ENCODE measurements at regions not wholly inside any gene's neighbourhood (a gene's known extent, or its start where the extent isn't known, plus 50 kb on each side); places are given as distances from the start of the nearest gene placed in this dataset.

DNA sequence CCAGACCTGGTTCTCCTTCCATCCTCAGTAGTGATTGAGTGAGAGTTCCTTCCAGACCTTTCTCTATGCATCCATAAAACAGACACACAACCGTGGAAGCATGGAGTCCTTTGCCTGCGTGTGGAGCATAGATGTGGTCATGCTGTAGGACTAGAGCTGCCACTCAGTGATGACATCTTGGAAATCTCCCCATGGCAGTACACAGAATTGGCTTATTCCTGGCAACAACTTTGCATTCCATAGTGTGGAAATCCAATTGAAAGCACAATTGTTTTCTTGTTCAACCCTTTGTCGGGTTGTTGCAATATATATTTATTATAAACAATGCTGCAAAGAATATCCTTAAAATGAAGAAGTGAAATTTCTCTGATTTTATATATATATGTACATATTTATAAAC is 547.8 kb downstream of the CDH26 start:
- H3K36me3 ChIP-seq (ENCODE audit: insufficient read depth, low read length), result no peaks in the 10 kb centered on the region
- H3K4me1 Mint-ChIP-seq, result no peaks in the 10 kb centered on the region
- CTCF ChIA-PET, result no interaction called here
- H3K4me3 Mint-ChIP-seq, result no peak overlapping the region
- H3K36me3 Mint-ChIP-seq, result no peaks in the 10 kb centered on the region
- H3K27ac Mint-ChIP-seq, result no peak overlapping the region
- no peaks in the 10 kb centered on the region for H3K4me1 ChIP-seq (ENCODE audit: insufficient read depth, low read length)
- peaks cover 2 to 5% of the 10 kb centered on the region in 2 donors for H3K27me3 Mint-ChIP-seq
- POLR2A ChIA-PET, result no interaction called here
- DNase-seq, result no peak
- H3K4me3 ChIP-seq (ENCODE audit: low read length), result no peak overlapping the region
- no peak overlapping the region for H3K27ac ChIP-seq (ENCODE audit: low read depth, low read length)
- no peaks in the 10 kb centered on the region for H3K27me3 ChIP-seq (ENCODE audit: insufficient read depth, low read length, poor library complexity, severe bottlenecking)
- no peaks in the 10 kb centered on the region for H3K9me3 ChIP-seq (ENCODE audit: low read length)
- H3K9me3 Mint-ChIP-seq, result peaks cover 0 to 1% (median 0%) of the 10 kb centered on the region in 5 donors

- Histone ChIP-seq H3K9me3 (ENCODE audit: low read length) (no peaks in the 10 kb centered on the region), H3K27ac (ENCODE audit: low read depth, low read length) (no peak overlapping the region), H3K27me3 (ENCODE audit: insufficient read depth, low read length, poor library complexity, severe bottlenecking) (no peaks in the 10 kb centered on the region), H3K36me3 (ENCODE audit: insufficient read depth, low read length) (no peaks in the 10 kb centered on the region), H3K4me1 (ENCODE audit: insufficient read depth, low read length) (no peaks in the 10 kb centered on the region), H3K4me3 (ENCODE audit: low read length) (no peak overlapping the region)
- H3K27me3 Mint-ChIP-seq, result peaks cover 2 to 5% of the 10 kb centered on the region in 2 donors
- H3K4me3 Mint-ChIP-seq, result no peak overlapping the region
- no peaks in the 10 kb centered on the region for H3K9me3 Mint-ChIP-seq
- no peaks in the 10 kb centered on the region for H3K4me1 Mint-ChIP-seq
- no peak overlapping the region for H3K27ac Mint-ChIP-seq
- H3K36me3 Mint-ChIP-seq, result no peaks in the 10 kb centered on the region
- POLR2A ChIA-PET, result no interaction called here
- no peak for DNase-seq
- CTCF ChIA-PET, result no interaction called here
Observed at GRCh38 chr20:60507087-60507694, 549.0 kb downstream of the CDH26 start.

GRCh38 chr20:60509407-60509806 is 551.2 kb downstream of the CDH26 start:
- Histone ChIP-seq H3K36me3 (ENCODE audit: insufficient read depth, low read length) (no peaks in the 10 kb centered on the region), H3K4me3 (ENCODE audit: low read length) (no peak overlapping the region), H3K27me3 (ENCODE audit: insufficient read depth, low read length, poor library complexity, severe bottlenecking) (no peaks in the 10 kb centered on the region), H3K9me3 (ENCODE audit: low read length) (no peaks in the 10 kb centered on the region), H3K4me1 (ENCODE audit: insufficient read depth, low read length) (no peaks in the 10 kb centered on the region), H3K27ac (ENCODE audit: low read depth, low read length) (no peak overlapping the region)
- Mint-ChIP-seq H3K4me1 (no peaks in the 10 kb centered on the region), H3K4me3 (no peak overlapping the region), H3K36me3 (no peaks in the 10 kb centered on the region), H3K27ac (no peak overlapping the region), H3K27me3 (peaks cover 0 to 8% of the 10 kb centered on the region in 2 donors), H3K9me3 (peaks cover 0 to 2% (median 0%) of the 10 kb centered on the region in 5 donors)
- CTCF ChIA-PET, result no interaction called here
- no peak for DNase-seq
- POLR2A ChIA-PET, result no interaction called here

DNA sequence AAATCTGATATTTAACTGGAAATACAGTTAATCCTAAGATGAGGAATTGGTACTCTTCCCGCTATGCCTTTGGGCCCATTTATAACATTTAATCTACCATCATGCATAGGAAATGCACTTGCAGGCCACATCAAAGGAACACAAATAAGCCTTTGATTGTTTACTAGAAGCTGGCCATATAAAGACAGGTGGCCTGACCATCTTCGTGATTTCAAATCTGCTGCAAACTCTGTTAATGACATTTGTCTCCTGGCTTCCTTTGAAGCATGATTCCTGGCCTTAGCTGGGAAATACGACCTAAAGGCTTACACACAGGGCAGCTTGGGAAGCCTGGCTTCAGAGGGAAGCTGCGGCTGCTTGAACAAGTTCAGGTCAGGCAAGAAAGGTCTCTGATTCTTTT is 552.1 kb downstream of the CDH26 start:
- peaks cover 0 to 5% of the 10 kb centered on the region in 2 donors for H3K27me3 Mint-ChIP-seq
- H3K36me3 ChIP-seq (ENCODE audit: insufficient read depth, low read length), result no peaks in the 10 kb centered on the region
- no peak overlapping the region for H3K27ac ChIP-seq (ENCODE audit: low read depth, low read length)
- H3K4me1 Mint-ChIP-seq, result no peaks in the 10 kb centered on the region
- no peaks in the 10 kb centered on the region for H3K36me3 Mint-ChIP-seq
- POLR2A ChIA-PET, result no interaction called here
- no peaks in the 10 kb centered on the region for H3K4me1 ChIP-seq (ENCODE audit: insufficient read depth, low read length)
- peaks cover 0 to 2% (median 0%) of the 10 kb centered on the region in 5 donors for H3K9me3 Mint-ChIP-seq
- CTCF ChIA-PET, result no interaction called here
- no peak overlapping the region for H3K4me3 ChIP-seq (ENCODE audit: low read length)
- H3K27me3 ChIP-seq (ENCODE audit: insufficient read depth, low read length, poor library complexity, severe bottlenecking), result no peaks in the 10 kb centered on the region
- no peak overlapping the region for H3K4me3 Mint-ChIP-seq
- no peak for DNase-seq
- no peaks in the 10 kb centered on the region for H3K9me3 ChIP-seq (ENCODE audit: low read length)
- H3K27ac Mint-ChIP-seq, result no peak overlapping the region

DNA sequence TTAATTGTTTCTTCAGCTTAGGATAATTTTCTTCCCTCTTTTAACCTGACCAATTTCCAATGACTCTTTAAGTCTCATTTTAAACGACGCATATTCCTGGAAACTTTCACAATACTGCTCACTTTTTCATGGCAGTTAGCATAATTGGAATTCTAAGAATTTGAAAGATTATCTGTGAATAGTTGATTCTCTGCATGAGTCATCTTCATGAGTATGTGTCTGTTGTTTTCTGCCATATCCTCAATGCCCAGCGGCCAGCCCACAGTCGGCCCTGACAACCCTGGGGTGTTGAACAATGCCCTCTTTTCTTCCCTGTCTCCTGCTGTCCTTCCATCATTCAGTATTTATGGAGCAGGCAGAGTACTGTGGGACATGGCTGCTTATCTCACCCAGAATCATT is 554.2 kb downstream of the CDH26 start:
- Histone ChIP-seq H3K27me3 (ENCODE audit: insufficient read depth, low read length, poor library complexity, severe bottlenecking) (no peaks in the 10 kb centered on the region), H3K27ac (ENCODE audit: low read depth, low read length) (no peak overlapping the region), H3K4me3 (ENCODE audit: low read length) (no peak overlapping the region), H3K9me3 (ENCODE audit: low read length) (no peaks in the 10 kb centered on the region), H3K4me1 (ENCODE audit: insufficient read depth, low read length) (no peaks in the 10 kb centered on the region), H3K36me3 (ENCODE audit: insufficient read depth, low read length) (no peaks in the 10 kb centered on the region)
- DNase-seq, result no peak
- no peak overlapping the region for H3K27ac Mint-ChIP-seq
- CTCF ChIA-PET, result no interaction called here
- peaks cover 0 to 2% (median 0%) of the 10 kb centered on the region in 5 donors for H3K9me3 Mint-ChIP-seq
- H3K4me1 Mint-ChIP-seq, result no peaks in the 10 kb centered on the region
- H3K36me3 Mint-ChIP-seq, result no peaks in the 10 kb centered on the region
- no peak overlapping the region for H3K4me3 Mint-ChIP-seq
- POLR2A ChIA-PET, result no interaction called here
- H3K27me3 Mint-ChIP-seq, result peaks cover 3 to 5% of the 10 kb centered on the region in 2 donors

DNA sequence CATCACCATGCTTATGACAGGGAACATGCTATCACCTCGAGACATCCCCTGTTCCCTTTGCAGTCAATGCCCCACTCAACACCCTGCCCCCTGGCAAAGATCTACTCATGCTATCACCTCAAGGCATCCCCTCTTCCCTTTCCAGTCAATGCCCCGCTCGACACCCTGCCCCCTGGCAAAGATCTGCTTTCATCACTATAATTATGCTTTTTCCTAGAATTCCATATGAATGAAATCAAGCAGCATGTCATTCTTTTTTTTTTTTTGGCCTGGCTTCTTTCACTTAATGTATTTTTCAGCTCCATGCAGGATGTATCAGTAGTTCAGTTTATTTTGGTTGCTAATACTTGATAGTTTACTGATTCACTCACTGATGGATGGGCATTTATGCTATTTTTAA is 554.9 kb downstream of the CDH26 start:
- Mint-ChIP-seq H3K4me1 (no peaks in the 10 kb centered on the region), H3K36me3 (no peaks in the 10 kb centered on the region), H3K27ac (no peak overlapping the region), H3K4me3 (no peak overlapping the region), H3K9me3 (peaks cover 0 to 4% (median 0%) of the 10 kb centered on the region in 5 donors), H3K27me3 (peaks cover 5 to 7% of the 10 kb centered on the region in 2 donors)
- Histone ChIP-seq H3K4me1 (ENCODE audit: insufficient read depth, low read length) (no peaks in the 10 kb centered on the region), H3K27me3 (ENCODE audit: insufficient read depth, low read length, poor library complexity, severe bottlenecking) (no peaks in the 10 kb centered on the region), H3K36me3 (ENCODE audit: insufficient read depth, low read length) (no peaks in the 10 kb centered on the region), H3K27ac (ENCODE audit: low read depth, low read length) (no peak overlapping the region), H3K9me3 (ENCODE audit: low read length) (no peaks in the 10 kb centered on the region), H3K4me3 (ENCODE audit: low read length) (no peak overlapping the region)
- ChIA-PET CTCF (no interaction called here), POLR2A (no interaction called here)
- no peak for DNase-seq

DNA sequence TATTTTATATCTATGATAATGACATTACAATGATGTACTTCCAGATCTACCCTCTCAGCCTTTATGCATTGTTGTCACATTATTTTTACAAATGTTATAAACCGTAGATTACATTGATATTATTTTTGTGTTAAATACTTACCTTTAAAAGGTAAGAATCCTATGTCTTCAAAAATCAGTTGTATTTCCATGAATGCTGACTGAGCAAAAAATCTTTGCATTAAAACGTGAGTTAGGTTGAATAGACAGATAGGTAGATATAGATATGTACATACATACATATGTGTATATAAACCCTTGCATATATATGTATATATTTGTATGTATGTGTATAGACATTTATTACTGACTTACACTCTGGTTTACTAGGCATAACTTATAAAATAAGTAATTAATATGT is 558.2 kb downstream of the CDH26 start:
- H3K27ac ChIP-seq (ENCODE audit: low read depth, low read length), result no peak overlapping the region
- H3K4me1 Mint-ChIP-seq, result no peaks in the 10 kb centered on the region
- CTCF ChIA-PET, result no interaction called here
- POLR2A ChIA-PET, result no interaction called here
- no peak overlapping the region for H3K4me3 Mint-ChIP-seq
- peaks cover 0 to 4% (median 1%) of the 10 kb centered on the region in 5 donors for H3K9me3 Mint-ChIP-seq
- no peaks in the 10 kb centered on the region for H3K4me1 ChIP-seq (ENCODE audit: insufficient read depth, low read length)
- no peaks in the 10 kb centered on the region for H3K9me3 ChIP-seq (ENCODE audit: low read length)
- no peak for DNase-seq
- H3K27ac Mint-ChIP-seq, result no peak overlapping the region
- H3K4me3 ChIP-seq (ENCODE audit: low read length), result no peak overlapping the region
- H3K36me3 ChIP-seq (ENCODE audit: insufficient read depth, low read length), result no peaks in the 10 kb centered on the region
- H3K36me3 Mint-ChIP-seq, result no peaks in the 10 kb centered on the region
- H3K27me3 ChIP-seq (ENCODE audit: insufficient read depth, low read length, poor library complexity, severe bottlenecking), result no peaks in the 10 kb centered on the region
- peaks cover 3 to 9% of the 10 kb centered on the region in 2 donors for H3K27me3 Mint-ChIP-seq

GRCh38 chr20:60518022-60518421 is 559.8 kb downstream of the CDH26 start:
- no peaks in the 10 kb centered on the region for H3K4me1 Mint-ChIP-seq
- Histone ChIP-seq H3K4me3 (ENCODE audit: low read length) (no peak overlapping the region), H3K27ac (ENCODE audit: low read depth, low read length) (no peak overlapping the region), H3K9me3 (ENCODE audit: low read length) (no peaks in the 10 kb centered on the region), H3K4me1 (ENCODE audit: insufficient read depth, low read length) (no peaks in the 10 kb centered on the region), H3K36me3 (ENCODE audit: insufficient read depth, low read length) (no peaks in the 10 kb centered on the region), H3K27me3 (ENCODE audit: insufficient read depth, low read length, poor library complexity, severe bottlenecking) (no peaks in the 10 kb centered on the region)
- no peak overlapping the region for H3K27ac Mint-ChIP-seq
- ChIA-PET CTCF (no interaction called here), POLR2A (no interaction called here)
- peaks cover under 1 to 9% of the 10 kb centered on the region in 2 donors for H3K27me3 Mint-ChIP-seq
- H3K9me3 Mint-ChIP-seq, result peaks cover 0 to 4% (median 1%) of the 10 kb centered on the region in 5 donors
- no peaks in the 10 kb centered on the region for H3K36me3 Mint-ChIP-seq
- DNase-seq, result no peak
- H3K4me3 Mint-ChIP-seq, result no peak overlapping the region

DNA sequence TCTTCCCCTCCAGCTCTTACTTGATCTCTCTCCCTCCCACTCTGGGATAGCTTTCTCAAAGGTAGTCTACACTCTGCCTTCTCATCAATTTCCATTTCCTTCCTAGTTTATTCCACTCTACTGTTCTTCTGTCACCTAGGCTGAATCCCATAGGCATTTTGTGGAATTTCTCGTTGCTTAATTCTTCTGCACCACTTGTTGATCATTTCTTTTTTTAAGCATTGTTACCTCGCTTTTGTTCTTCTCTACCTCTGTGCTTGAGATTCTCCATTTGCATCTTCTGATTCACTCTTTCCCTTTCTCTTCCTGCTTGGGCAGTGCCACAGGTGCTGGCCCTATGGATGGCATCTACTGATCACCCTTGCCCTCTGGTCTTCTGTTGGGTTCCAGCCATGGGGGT is 567.2 kb downstream of the CDH26 start:
- POLR2A ChIA-PET, result no interaction called here

More for the DNA sequence above, 567.2 kb downstream of the CDH26 start:
- no peaks in the 10 kb centered on the region for H3K36me3 ChIP-seq (ENCODE audit: insufficient read depth, low read length)
- H3K36me3 Mint-ChIP-seq, result peaks cover 0 to 3% (median 0%) of the 10 kb centered on the region in 3 donors
- H3K27me3 Mint-ChIP-seq, result peaks cover 0 to 5% of the 10 kb centered on the region in 2 donors
- no peak for DNase-seq
- H3K27ac Mint-ChIP-seq, result no peak overlapping the region
- H3K4me1 ChIP-seq (ENCODE audit: insufficient read depth, low read length), result no peaks in the 10 kb centered on the region
- H3K9me3 Mint-ChIP-seq, result peaks cover 0 to 6% (median 4%) of the 10 kb centered on the region in 5 donors
- H3K4me3 ChIP-seq (ENCODE audit: low read length), result no peak overlapping the region
- no peak overlapping the region for H3K4me3 Mint-ChIP-seq
- no peak overlapping the region for H3K27ac ChIP-seq (ENCODE audit: low read depth, low read length)
- H3K4me1 Mint-ChIP-seq, result no peaks in the 10 kb centered on the region
- CTCF ChIA-PET, result no interaction called here
- no peaks in the 10 kb centered on the region for H3K9me3 ChIP-seq (ENCODE audit: low read length)
- H3K27me3 ChIP-seq (ENCODE audit: insufficient read depth, low read length, poor library complexity, severe bottlenecking), result no peaks in the 10 kb centered on the region
